OCI-LY7 (cell line): ENCODE measurements at regions not wholly inside any gene's neighbourhood (a gene's known extent, or its start where the extent isn't known, plus 50 kb on each side); places are given as distances from the start of the nearest gene placed in this dataset.

ENCODE experiments used
- BruUV-seq: library from RNA; stranded (reverse); fragments of 400-500 nt; replicated peaks from 2 replicates; lab custom pipeline; 2021; lab: Mats Ljungman, UMichigan
- CTCF ChIA-PET: fragments of 300-600 bp; sonication (Branson Sonifier 250); formaldehyde crosslinking; loops from one replicate; lab custom pipeline; 2022; ENCODE audit warnings: antibody characterized with exemption; ENCODE audit not compliant: unreplicated experiment; lab: Charles Lee
- POLR2A ChIA-PET: fragments of 300-600 bp; sonication (Branson Sonifier 250); formaldehyde crosslinking; loops from one replicate; lab custom pipeline; 2022; ENCODE audit warnings: antibody characterized with exemption; lab: Charles Lee
- DNase-seq: peaks from one replicate; pipeline ENCODE4 v3.0.0-alpha.2; 2015; ENCODE audit warnings: low spot score
- H2AFZ ChIP-seq: fragments of 200-600 bp; sonication (generic), shearing (Covaris generic); 2 replicates; pipeline ENCODE4 v1.6.1; 2014; ENCODE audit warnings: mild to moderate bottlenecking, antibody characterized with exemption, low read length, moderate library complexity
- H3K27ac ChIP-seq: fragments of 200-600 bp; sonication (generic); 2 replicates; pipeline ENCODE4 v1.5.1; 2014; ENCODE audit warnings: mixed run types, low read depth, mild to moderate bottlenecking, moderate library complexity, low read length, inconsistent platforms; ENCODE audit not compliant: poor library complexity, severe bottlenecking
- H3K36me3 ChIP-seq: fragments of 200-600 bp; sonication (generic); 2 replicates; pipeline ENCODE4 v1.6.1; 2014; ENCODE audit warnings: mild to moderate bottlenecking, antibody characterized with exemption, low read length, moderate library complexity, mixed read lengths; ENCODE audit not compliant: insufficient read depth
- H3K4me1 ChIP-seq: fragments of 200-600 bp; sonication (generic); 2 replicates; pipeline ENCODE4 v1.5.1; 2014; ENCODE audit warnings: mild to moderate bottlenecking, low read length; ENCODE audit not compliant: insufficient read depth, poor library complexity, severe bottlenecking
- H3K4me2 ChIP-seq: fragments of 200-600 bp; sonication (generic); 2 replicates; pipeline ENCODE4 v1.6.1; 2014; ENCODE audit warnings: mild to moderate bottlenecking, low read length
- H3K4me3 ChIP-seq: fragments of 200-600 bp; sonication (generic); 2 replicates; pipeline ENCODE4 v1.5.1; 2014; ENCODE audit warnings: mild to moderate bottlenecking, low read depth, low read length; ENCODE audit not compliant: poor library complexity, severe bottlenecking
- H3K79me2 ChIP-seq: fragments of 200-600 bp; sonication (generic); 2 replicates; pipeline ENCODE4 v1.6.1; 2016; ENCODE audit warnings: low read depth, mild to moderate bottlenecking, low read length, moderate library complexity, mixed read lengths; ENCODE audit not compliant: insufficient read depth
- H3K9me2 ChIP-seq: fragments of 200-600 bp; sonication (generic); 2 replicates; pipeline ENCODE4 v1.6.1; 2016; ENCODE audit warnings: mild to moderate bottlenecking, low read length, mixed read lengths; ENCODE audit not compliant: insufficient read depth
- H3K9me3 ChIP-seq: fragments of 200-600 bp; sonication (generic); 2 replicates; pipeline ENCODE4 v1.6.1; 2014; ENCODE audit warnings: mild to moderate bottlenecking, mixed run types, low read length, mixed read lengths
- H4K20me1 ChIP-seq: fragments of 200-600 bp; sonication (generic); 2 replicates; pipeline ENCODE4 v1.6.1; 2014; ENCODE audit warnings: mild to moderate bottlenecking, antibody characterized with exemption, low read length, moderate library complexity, mixed read lengths; ENCODE audit not compliant: insufficient read depth
- CTCF ChIP-seq: fragments of 200-600 bp; sonication (generic); conservative IDR thresholded peaks from 2 replicates; pipeline ENCODE4 v1.5.1; 2014; ENCODE audit warnings: mild to moderate bottlenecking, antibody characterized with exemption, low read length, moderate library complexity, mixed read lengths
- EZH2phosphoT487 ChIP-seq: fragments of 200-600 bp; sonication (generic); IDR thresholded peaks from 2 replicates; pipeline ENCODE4 v1.6.1; 2018; ENCODE audit warnings: low read depth, borderline replicate concordance, mild to moderate bottlenecking, mixed run types, antibody characterized with exemption, low read length, moderate library complexity, mixed read lengths
- intact Hi-C: fragments of 100-400 bp; cut with micrococcal nuclease; formaldehyde crosslinking; loops from one replicate; pipeline ENCODE4 v1.10.0; 2022; ENCODE audit not compliant: unreplicated experiment

GRCh38 chr7:39808796-39809481 is 141.1 kb upstream of the CDK13 start:
- no peak overlapping the region for H2AFZ ChIP-seq

GRCh38 chr7:39810204-39810642 is 139.8 kb upstream of the CDK13 start:
- CTCF ChIA-PET: no interaction called here
- no peaks in the 10 kb centered on the region for H3K9me3 ChIP-seq
- TF ChIP-seq CTCF (no peak), EZH2phosphoT487 (no peak)
- no peaks in the 10 kb centered on the region for H3K79me2 ChIP-seq
- no peak overlapping the region for H2AFZ ChIP-seq
- no TSS peak for BruUV-seq
- no peaks in the 10 kb centered on the region for H3K36me3 ChIP-seq
- POLR2A ChIA-PET: interaction anchor here (0.9 kb wide), 1 partner anchor 9 kb away, joined by 3 read pairs; no protein-coding TSS in a partner anchor
- no peak overlapping the region for H3K27ac ChIP-seq
- no peaks in the 10 kb centered on the region for H3K9me2 ChIP-seq
- no peaks in the 10 kb centered on the region for H4K20me1 ChIP-seq
- no peak for DNase-seq
- H3K4me2 ChIP-seq: no peak overlapping the region
- no peaks in the 10 kb centered on the region for H3K4me1 ChIP-seq
- H3K4me3 ChIP-seq: no peak overlapping the region
- intact Hi-C loops: no loop called here

More at GRCh38 chr7:39808796-39809481, 141.1 kb upstream of the CDK13 start:
- intact Hi-C loops: no loop called here
- POLR2A ChIA-PET: interaction anchor here (0.7 kb wide), 1 partner anchor 895 kb away, joined by 3 read pairs; no protein-coding TSS in a partner anchor
- H3K9me2 ChIP-seq: no peaks in the 10 kb centered on the region
- H3K27ac ChIP-seq: no peak overlapping the region
- no peaks in the 10 kb centered on the region for H3K36me3 ChIP-seq
- H3K4me2 ChIP-seq: no peak overlapping the region
- no peaks in the 10 kb centered on the region for H3K9me3 ChIP-seq
- H3K4me3 ChIP-seq: no peak overlapping the region
- no peaks in the 10 kb centered on the region for H4K20me1 ChIP-seq
- CTCF ChIA-PET: no interaction called here
- no peak for TF ChIP-seq EZH2phosphoT487
- TF ChIP-seq CTCF: no peak
- no TSS peak for BruUV-seq
- no peaks in the 10 kb centered on the region for H3K4me1 ChIP-seq
- no peaks in the 10 kb centered on the region for H3K79me2 ChIP-seq
- no peak for DNase-seq

DNA sequence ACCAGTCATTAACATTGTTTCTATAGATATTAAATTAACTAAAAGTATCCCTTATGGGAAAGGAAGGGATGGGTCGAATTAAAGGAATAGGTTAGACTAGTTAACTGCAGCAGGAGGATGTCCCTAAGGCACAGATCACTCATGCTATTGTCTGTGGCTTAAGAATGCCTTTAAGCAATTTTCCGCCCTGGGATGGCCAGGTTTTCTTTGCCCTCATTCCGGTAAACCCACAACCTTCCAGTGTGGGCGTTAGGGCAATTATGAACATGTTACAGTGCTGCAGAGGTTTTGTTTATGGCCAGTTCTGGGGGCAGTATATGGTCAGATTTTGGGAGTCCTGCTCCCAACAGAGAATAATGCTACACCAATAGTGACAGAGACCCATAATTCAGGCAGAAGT is 139.3 kb upstream of the CDK13 start:
- H3K4me1 ChIP-seq: no peaks in the 10 kb centered on the region
- no peak overlapping the region for H3K4me2 ChIP-seq
- no peaks in the 10 kb centered on the region for H4K20me1 ChIP-seq
- H3K36me3 ChIP-seq: no peaks in the 10 kb centered on the region
- no peaks in the 10 kb centered on the region for H3K9me3 ChIP-seq
- H2AFZ ChIP-seq: no peak overlapping the region
- no TSS peak for BruUV-seq
- POLR2A ChIA-PET: no interaction called here
- no peaks in the 10 kb centered on the region for H3K9me2 ChIP-seq
- H3K27ac ChIP-seq: no peak overlapping the region
- TF ChIP-seq EZH2phosphoT487: no peak
- TF ChIP-seq CTCF: no peak
- CTCF ChIA-PET: no interaction called here
- H3K4me3 ChIP-seq: no peak overlapping the region
- intact Hi-C loops: no loop called here
- H3K79me2 ChIP-seq: no peaks in the 10 kb centered on the region
- no peak for DNase-seq
